ENCODE measurements at regions not wholly inside any gene's neighbourhood (a gene's known extent, or its start where the extent isn't known, plus 50 kb on each side); places are given as distances from the start of the nearest gene placed in this dataset.

GRCh38 chr9:38249587-38250210 lies 142.8 kb upstream of the ALDH1B1 start:
- CTCF ChIA-PET: no interaction called here
- Histone ChIP-seq H3K36me3 (ENCODE audit: low read depth, low read length) (no peaks in the 10 kb centered on the region), H3K4me1 (ENCODE audit: insufficient read depth, low read length) (no peaks in the 10 kb centered on the region), H3K9ac (ENCODE audit: low read length) (no peak overlapping the region), H3K27me3 (ENCODE audit: low read length) (no peaks in the 10 kb centered on the region), H3K79me2 (ENCODE audit: low read length) (no peaks in the 10 kb centered on the region), H3K4me3 (ENCODE audit: low read length) (no peak overlapping the region), H4K20me1 (ENCODE audit: low read length) (no peaks in the 10 kb centered on the region), H3K9me2 (replicated peaks; ENCODE audit: low read length) (no peaks in the 10 kb centered on the region), H3K9me3 (ENCODE audit: low read length) (no peaks in the 10 kb centered on the region), H3K4me2 (ENCODE audit: low read length) (no peak overlapping the region), H3F3A (ENCODE audit: low read length, unreplicated experiment) (no peaks in the 10 kb centered on the region), H3K27ac (ENCODE audit: low read length) (no peak overlapping the region), H2AFZ (ENCODE audit: low read length) (no peak overlapping the region)
- BruUV-seq (replicated peaks): no TSS peak
- DNase-seq (no peak), ATAC-seq (no peak)
- intact Hi-C loops (cut with micrococcal nuclease): no loop called here
- TF ChIP-seq EZH2 (IDR thresholded peaks at IDR 0.05; ENCODE audit: low read length, unreplicated experiment): no peak
- no peak for TF ChIP-seq CTCF (conservative IDR thresholded peaks at IDR 0.05; ENCODE audit: low read depth, low read length)
- TF ChIP-seq EZH2phosphoT487 (IDR thresholded peaks at IDR 0.05; ENCODE audit: borderline replicate concordance, low read length): no peak
- POLR2A ChIA-PET (ENCODE audit: unreplicated experiment): no interaction called here

GRCh38 chr9:38249049-38249448 lies 143.5 kb upstream of the ALDH1B1 start:
- no peaks in the 10 kb centered on the region for H3K9me3 ChIP-seq (ENCODE audit: low read length)
- CTCF ChIA-PET: no interaction called here
- H3K4me3 ChIP-seq (ENCODE audit: low read length): no peak overlapping the region
- DNase-seq: no peak
- H3K79me2 ChIP-seq (ENCODE audit: low read length): no peaks in the 10 kb centered on the region
- POLR2A ChIA-PET (ENCODE audit: unreplicated experiment): no interaction called here
- ATAC-seq: no peak
- H3K9ac ChIP-seq (ENCODE audit: low read length): no peak overlapping the region
- no TSS peak for BruUV-seq (replicated peaks)
- no peaks in the 10 kb centered on the region for H4K20me1 ChIP-seq (ENCODE audit: low read length)
- H3K27me3 ChIP-seq (ENCODE audit: low read length): no peaks in the 10 kb centered on the region
- H3K9me2 ChIP-seq (replicated peaks; ENCODE audit: low read length): no peaks in the 10 kb centered on the region
- no peaks in the 10 kb centered on the region for H3F3A ChIP-seq (ENCODE audit: low read length, unreplicated experiment)
- TF ChIP-seq EZH2 (IDR thresholded peaks at IDR 0.05; ENCODE audit: low read length, unreplicated experiment) (no peak), CTCF (conservative IDR thresholded peaks at IDR 0.05; ENCODE audit: low read depth, low read length) (no peak), EZH2phosphoT487 (IDR thresholded peaks at IDR 0.05; ENCODE audit: borderline replicate concordance, low read length) (no peak)
- H3K36me3 ChIP-seq (ENCODE audit: low read depth, low read length): no peaks in the 10 kb centered on the region
- H3K4me1 ChIP-seq (ENCODE audit: insufficient read depth, low read length): no peaks in the 10 kb centered on the region
- intact Hi-C loops (cut with micrococcal nuclease): no loop called here
- no peak overlapping the region for H2AFZ ChIP-seq (ENCODE audit: low read length)
- H3K4me2 ChIP-seq (ENCODE audit: low read length): no peak overlapping the region
- no peak overlapping the region for H3K27ac ChIP-seq (ENCODE audit: low read length)

- no peak overlapping the region for H2AFZ ChIP-seq (ENCODE audit: low read length)
- no peaks in the 10 kb centered on the region for H3F3A ChIP-seq (ENCODE audit: low read length, unreplicated experiment)
- no peak overlapping the region for H3K4me3 ChIP-seq (ENCODE audit: low read length)
- H3K79me2 ChIP-seq (ENCODE audit: low read length): no peaks in the 10 kb centered on the region
- no peak overlapping the region for H3K9ac ChIP-seq (ENCODE audit: low read length)
- no peaks in the 10 kb centered on the region for H3K36me3 ChIP-seq (ENCODE audit: low read depth, low read length)
- H3K27me3 ChIP-seq (ENCODE audit: low read length): no peaks in the 10 kb centered on the region
- ChIA-PET POLR2A (ENCODE audit: unreplicated experiment) (no interaction called here), CTCF (no interaction called here)
- no TSS peak for BruUV-seq (replicated peaks)
- TF ChIP-seq CTCF (conservative IDR thresholded peaks at IDR 0.05; ENCODE audit: low read depth, low read length) (no peak), EZH2 (IDR thresholded peaks at IDR 0.05; ENCODE audit: low read length, unreplicated experiment) (no peak), EZH2phosphoT487 (IDR thresholded peaks at IDR 0.05; ENCODE audit: borderline replicate concordance, low read length) (no peak)
- H4K20me1 ChIP-seq (ENCODE audit: low read length): no peaks in the 10 kb centered on the region
- DNase-seq (no peak), ATAC-seq (no peak)
- intact Hi-C loops (cut with micrococcal nuclease): no loop called here
- H3K9me2 ChIP-seq (replicated peaks; ENCODE audit: low read length): no peaks in the 10 kb centered on the region
- no peaks in the 10 kb centered on the region for H3K9me3 ChIP-seq (ENCODE audit: low read length)
- no peaks in the 10 kb centered on the region for H3K4me1 ChIP-seq (ENCODE audit: insufficient read depth, low read length)
- no peak overlapping the region for H3K4me2 ChIP-seq (ENCODE audit: low read length)
- H3K27ac ChIP-seq (ENCODE audit: low read length): no peak overlapping the region
Observed at GRCh38 chr9:38246833-38247232, 145.7 kb upstream of the ALDH1B1 start.

Data from PC-3 (cell line).